ENCODE measurements at regions not wholly inside any gene's neighbourhood (a gene's known extent, or its start where the extent isn't known, plus 50 kb on each side); places are given as distances from the start of the nearest gene placed in this dataset.

DNA sequence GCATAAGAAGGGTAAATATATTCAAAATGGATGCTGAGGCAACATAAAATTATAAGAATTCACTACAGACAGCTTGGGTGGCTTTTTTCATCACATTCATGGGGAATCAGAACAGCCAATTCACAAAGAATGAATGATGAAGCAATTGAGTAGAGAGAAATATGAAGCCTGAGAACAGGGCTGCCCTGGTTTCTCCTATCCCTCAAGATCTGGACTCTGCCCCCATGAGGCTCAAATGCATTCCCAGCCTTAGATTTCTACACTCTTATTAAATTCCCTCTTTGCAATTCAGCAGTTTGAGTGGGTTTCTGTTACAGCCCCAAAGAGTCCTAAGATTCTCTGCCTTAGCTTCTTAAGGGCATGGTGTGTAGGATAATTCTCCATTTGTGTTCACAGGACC, 172.5 kb downstream of the MAIP1 start:
- Histone ChIP-seq H2AFZ (ENCODE audit: low read length) (no peak overlapping the region), H3K4me1 (ENCODE audit: insufficient read depth, low read length, severe bottlenecking) (no peaks in the 10 kb centered on the region), H3K4me2 (ENCODE audit: low read length) (no peak overlapping the region), H3K9ac (ENCODE audit: low read length) (no peak overlapping the region), H3K9me3 (ENCODE audit: low read length) (no peaks in the 10 kb centered on the region), H3K36me3 (ENCODE audit: insufficient read depth, low read length) (no peaks in the 10 kb centered on the region), H3K27me3 (ENCODE audit: insufficient read depth, low read length) (no peaks in the 10 kb centered on the region), H3F3A (ENCODE audit: insufficient read depth, low read length) (no peaks in the 10 kb centered on the region), H3K9me2 (ENCODE audit: low read depth, low read length) (no peaks in the 10 kb centered on the region), H4K20me1 (ENCODE audit: insufficient read depth, low read length) (no peaks in the 10 kb centered on the region), H3K27ac (ENCODE audit: low read depth, low read length, poor library complexity, severe bottlenecking) (no peak overlapping the region), H3K4me3 (ENCODE audit: low read depth, low read length, poor library complexity, severe bottlenecking) (no peak overlapping the region), H3K79me2 (ENCODE audit: insufficient read depth, low read length) (no peaks in the 10 kb centered on the region)
- TF ChIP-seq EZH2 (IDR thresholded peaks at IDR 0.05; ENCODE audit: borderline replicate concordance, low read length) (no peak), CTCF (IDR thresholded peaks at IDR 0.05; ENCODE audit: low read length) (no peak)

- no peak overlapping the region for H3K9ac ChIP-seq (ENCODE audit: low read length)
- no peak overlapping the region for H2AFZ ChIP-seq (ENCODE audit: low read length)
- H3K27ac ChIP-seq (ENCODE audit: low read depth, low read length, poor library complexity, severe bottlenecking), result no peak overlapping the region
- no peak overlapping the region for H3K4me2 ChIP-seq (ENCODE audit: low read length)
- H3K4me3 ChIP-seq (ENCODE audit: low read depth, low read length, poor library complexity, severe bottlenecking), result no peak overlapping the region
- no peaks in the 10 kb centered on the region for H3K4me1 ChIP-seq (ENCODE audit: insufficient read depth, low read length, severe bottlenecking)
- H3K36me3 ChIP-seq (ENCODE audit: insufficient read depth, low read length), result no peaks in the 10 kb centered on the region
- H3K79me2 ChIP-seq (ENCODE audit: insufficient read depth, low read length), result no peaks in the 10 kb centered on the region
- no peaks in the 10 kb centered on the region for H3K9me2 ChIP-seq (ENCODE audit: low read depth, low read length)
- no peaks in the 10 kb centered on the region for H3K9me3 ChIP-seq (ENCODE audit: low read length)
- no peaks in the 10 kb centered on the region for H3K27me3 ChIP-seq (ENCODE audit: insufficient read depth, low read length)
- TF ChIP-seq EZH2 (IDR thresholded peaks at IDR 0.05; ENCODE audit: borderline replicate concordance, low read length), result no peak
- TF ChIP-seq CTCF (IDR thresholded peaks at IDR 0.05; ENCODE audit: low read length), result no peak
- H3F3A ChIP-seq (ENCODE audit: insufficient read depth, low read length), result no peaks in the 10 kb centered on the region
- H4K20me1 ChIP-seq (ENCODE audit: insufficient read depth, low read length), result no peaks in the 10 kb centered on the region
Observed at GRCh38 chr2:200128296-200128695, 172.9 kb downstream of the MAIP1 start.

DNA sequence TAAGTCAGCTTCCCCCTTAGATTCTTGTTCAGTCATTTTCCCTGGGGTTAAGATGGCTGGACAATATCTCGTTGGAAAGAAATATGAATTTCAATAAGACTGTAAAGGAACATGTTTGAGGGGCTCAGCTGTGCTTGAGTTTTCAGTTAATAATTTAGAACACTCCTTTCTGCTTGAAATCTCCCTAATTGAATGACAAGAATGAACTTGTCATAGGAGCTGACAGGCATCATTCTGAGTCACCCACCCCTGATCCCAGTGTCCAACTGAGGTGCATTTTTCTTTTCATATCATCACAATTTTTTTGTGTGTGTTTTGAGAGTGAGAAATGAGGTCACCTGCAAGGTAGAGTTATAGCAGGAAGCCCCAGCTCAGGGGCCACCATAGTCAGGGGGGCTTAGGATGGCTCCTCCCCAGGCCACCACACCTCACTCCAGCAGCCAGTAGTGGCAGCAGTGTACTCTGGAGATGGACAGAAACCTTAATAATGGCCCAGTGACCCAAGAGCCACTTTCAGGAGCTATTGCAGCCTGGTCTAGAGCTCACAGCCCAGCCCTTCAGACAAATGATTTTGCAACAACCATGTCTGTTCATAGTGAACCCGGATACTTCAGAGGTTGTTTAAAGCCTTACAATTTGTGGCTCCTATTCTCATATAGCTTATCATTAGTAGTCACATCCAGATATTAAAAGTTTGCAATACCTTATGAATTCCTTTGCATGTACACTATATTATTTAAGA, 174.5 kb downstream of the MAIP1 start:
- Histone ChIP-seq H2AFZ (ENCODE audit: low read length) (no peak overlapping the region), H4K20me1 (ENCODE audit: insufficient read depth, low read length) (no peaks in the 10 kb centered on the region), H3K36me3 (ENCODE audit: insufficient read depth, low read length) (no peaks in the 10 kb centered on the region), H3K4me3 (ENCODE audit: low read depth, low read length, poor library complexity, severe bottlenecking) (no peak overlapping the region), H3F3A (ENCODE audit: insufficient read depth, low read length) (no peaks in the 10 kb centered on the region), H3K27ac (ENCODE audit: low read depth, low read length, poor library complexity, severe bottlenecking) (no peak overlapping the region), H3K9me2 (ENCODE audit: low read depth, low read length) (no peaks in the 10 kb centered on the region), H3K4me1 (ENCODE audit: insufficient read depth, low read length, severe bottlenecking) (no peaks in the 10 kb centered on the region), H3K27me3 (ENCODE audit: insufficient read depth, low read length) (no peaks in the 10 kb centered on the region), H3K79me2 (ENCODE audit: insufficient read depth, low read length) (no peaks in the 10 kb centered on the region), H3K9me3 (ENCODE audit: low read length) (no peaks in the 10 kb centered on the region), H3K9ac (ENCODE audit: low read length) (no peak overlapping the region), H3K4me2 (ENCODE audit: low read length) (no peak overlapping the region)
- TF ChIP-seq EZH2 (IDR thresholded peaks at IDR 0.05; ENCODE audit: borderline replicate concordance, low read length) (no peak), CTCF (IDR thresholded peaks at IDR 0.05; ENCODE audit: low read length) (no peak)

Data from OCI-LY1 (cell line).